HL-60 (cell line): ENCODE measurements at regions not wholly inside any gene's neighbourhood (a gene's known extent, or its start where the extent isn't known, plus 50 kb on each side); places are given as distances from the start of the nearest gene placed in this dataset.
"Not testable (repeated sequence)": the region's sequence is repeated elsewhere in the genome, so short reads cannot be mapped to it uniquely, and the experiment has no call there.

Source experiments
- DNase-seq, 2 experiments: peaks; one replicate each; pipeline ENCODE4 v3.0.0-alpha.2; 2010 to 2020; ENCODE audit warnings: low read depth in 1 of 2, low spot score in 1 of 2
- H3K27ac ChIP-seq: fragments of 250-450 bp; sonication (Bioruptor Pico); replicated peaks from 2 replicates; pipeline ENCODE4 v1.5.1; 2020; ENCODE audit warnings: mild to moderate bottlenecking, moderate library complexity
- H3K27me3 ChIP-seq: fragments of 250-450 bp; sonication (Bioruptor Pico); 2 replicates; pipeline ENCODE4 v1.5.1; 2021; ENCODE audit warnings: mild to moderate bottlenecking, moderate library complexity; ENCODE audit not compliant: insufficient read depth, poor library complexity, severe bottlenecking
- H3K4me3 ChIP-seq: replicated peaks from 2 replicates; pipeline ENCODE4 v1.5.1; 2011; ENCODE audit warnings: mild to moderate bottlenecking, control low read depth, low read length; ENCODE audit not compliant: insufficient read depth
- GABPA ChIP-seq: IDR thresholded peaks from 2 replicates; pipeline ENCODE4 v1.6.1; 2012; ENCODE audit warnings: low read depth
- POLR2AphosphoS5 ChIP-seq: IDR thresholded peaks from 2 replicates; pipeline ENCODE4 v1.6.1; 2012; ENCODE audit warnings: low read depth
- SPI1 ChIP-seq: IDR thresholded peaks from 2 replicates; pipeline ENCODE4 v1.6.1; 2012; ENCODE audit warnings: low read depth, mild to moderate bottlenecking, borderline replicate concordance
- TF ChIP-seq, protein P1 (sequence below): IDR thresholded peaks from 2 replicates; pipeline ENCODE4 v1.6.1; 2012; ENCODE audit warnings: low read depth; ENCODE audit not compliant: insufficient replicate concordance
- TF ChIP-seq, protein P2 (sequence below): IDR thresholded peaks from one replicate; pipeline ENCODE4 v1.5.1; 2011; ENCODE audit warnings: low read length, control low read depth, inconsistent platforms; ENCODE audit not compliant: insufficient read depth

DNA sequence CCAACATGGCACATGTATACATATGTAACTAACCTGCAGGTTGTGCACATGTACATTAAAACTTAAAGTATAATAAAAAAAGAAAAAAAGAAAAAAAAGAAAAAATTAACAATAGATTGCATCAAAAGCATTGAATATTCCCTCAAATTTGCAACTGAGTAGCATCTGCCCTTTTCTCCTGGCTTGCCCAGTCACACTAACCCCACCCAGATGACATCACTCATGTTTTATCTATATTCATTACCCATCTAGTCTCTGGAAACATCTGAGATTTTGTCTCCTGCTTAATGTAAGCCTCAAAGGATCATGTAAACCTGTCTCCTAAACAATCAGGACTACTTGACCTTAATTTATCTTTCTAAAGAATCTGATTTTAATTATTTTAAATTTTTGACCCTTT is 706.8 kb downstream of the CD109 start:
- Histone ChIP-seq H3K27me3 (no peaks in the 10 kb centered on the region), H3K4me3 (no peak overlapping the region), H3K27ac (no peak overlapping the region)
- TF ChIP-seq GABPA (no peak), SPI1 (no peak), POLR2AphosphoS5 (no peak)
- TF ChIP-seq, protein P1, sequence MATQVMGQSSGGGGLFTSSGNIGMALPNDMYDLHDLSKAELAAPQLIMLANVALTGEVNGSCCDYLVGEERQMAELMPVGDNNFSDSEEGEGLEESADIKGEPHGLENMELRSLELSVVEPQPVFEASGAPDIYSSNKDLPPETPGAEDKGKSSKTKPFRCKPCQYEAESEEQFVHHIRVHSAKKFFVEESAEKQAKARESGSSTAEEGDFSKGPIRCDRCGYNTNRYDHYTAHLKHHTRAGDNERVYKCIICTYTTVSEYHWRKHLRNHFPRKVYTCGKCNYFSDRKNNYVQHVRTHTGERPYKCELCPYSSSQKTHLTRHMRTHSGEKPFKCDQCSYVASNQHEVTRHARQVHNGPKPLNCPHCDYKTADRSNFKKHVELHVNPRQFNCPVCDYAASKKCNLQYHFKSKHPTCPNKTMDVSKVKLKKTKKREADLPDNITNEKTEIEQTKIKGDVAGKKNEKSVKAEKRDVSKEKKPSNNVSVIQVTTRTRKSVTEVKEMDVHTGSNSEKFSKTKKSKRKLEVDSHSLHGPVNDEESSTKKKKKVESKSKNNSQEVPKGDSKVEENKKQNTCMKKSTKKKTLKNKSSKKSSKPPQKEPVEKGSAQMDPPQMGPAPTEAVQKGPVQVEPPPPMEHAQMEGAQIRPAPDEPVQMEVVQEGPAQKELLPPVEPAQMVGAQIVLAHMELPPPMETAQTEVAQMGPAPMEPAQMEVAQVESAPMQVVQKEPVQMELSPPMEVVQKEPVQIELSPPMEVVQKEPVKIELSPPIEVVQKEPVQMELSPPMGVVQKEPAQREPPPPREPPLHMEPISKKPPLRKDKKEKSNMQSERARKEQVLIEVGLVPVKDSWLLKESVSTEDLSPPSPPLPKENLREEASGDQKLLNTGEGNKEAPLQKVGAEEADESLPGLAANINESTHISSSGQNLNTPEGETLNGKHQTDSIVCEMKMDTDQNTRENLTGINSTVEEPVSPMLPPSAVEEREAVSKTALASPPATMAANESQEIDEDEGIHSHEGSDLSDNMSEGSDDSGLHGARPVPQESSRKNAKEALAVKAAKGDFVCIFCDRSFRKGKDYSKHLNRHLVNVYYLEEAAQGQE: no peak
- TF ChIP-seq, protein P2, sequence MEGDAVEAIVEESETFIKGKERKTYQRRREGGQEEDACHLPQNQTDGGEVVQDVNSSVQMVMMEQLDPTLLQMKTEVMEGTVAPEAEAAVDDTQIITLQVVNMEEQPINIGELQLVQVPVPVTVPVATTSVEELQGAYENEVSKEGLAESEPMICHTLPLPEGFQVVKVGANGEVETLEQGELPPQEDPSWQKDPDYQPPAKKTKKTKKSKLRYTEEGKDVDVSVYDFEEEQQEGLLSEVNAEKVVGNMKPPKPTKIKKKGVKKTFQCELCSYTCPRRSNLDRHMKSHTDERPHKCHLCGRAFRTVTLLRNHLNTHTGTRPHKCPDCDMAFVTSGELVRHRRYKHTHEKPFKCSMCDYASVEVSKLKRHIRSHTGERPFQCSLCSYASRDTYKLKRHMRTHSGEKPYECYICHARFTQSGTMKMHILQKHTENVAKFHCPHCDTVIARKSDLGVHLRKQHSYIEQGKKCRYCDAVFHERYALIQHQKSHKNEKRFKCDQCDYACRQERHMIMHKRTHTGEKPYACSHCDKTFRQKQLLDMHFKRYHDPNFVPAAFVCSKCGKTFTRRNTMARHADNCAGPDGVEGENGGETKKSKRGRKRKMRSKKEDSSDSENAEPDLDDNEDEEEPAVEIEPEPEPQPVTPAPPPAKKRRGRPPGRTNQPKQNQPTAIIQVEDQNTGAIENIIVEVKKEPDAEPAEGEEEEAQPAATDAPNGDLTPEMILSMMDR: no peak
- no peak for DNase-seq

DNA sequence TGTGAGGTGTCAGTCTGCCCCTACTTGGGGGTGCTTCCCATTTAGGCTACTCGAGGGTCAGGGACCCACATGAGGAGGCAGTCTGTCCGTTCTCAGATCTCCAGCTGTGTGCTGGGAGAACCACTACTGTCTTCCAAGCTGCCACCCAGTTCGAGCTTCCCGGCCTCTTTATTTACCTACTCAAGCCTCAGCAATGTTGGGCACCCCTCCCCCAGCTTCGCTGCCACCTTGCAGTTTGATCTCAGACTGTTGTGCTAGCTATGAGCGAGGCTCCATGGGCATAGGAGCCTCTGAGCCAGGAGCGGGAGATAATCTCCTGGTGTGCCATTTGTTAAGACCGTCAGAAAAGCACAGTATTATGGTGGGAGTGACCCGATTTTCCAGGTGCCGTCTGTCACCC is 682.4 kb downstream of the CD109 start:
- H3K27me3 ChIP-seq, DNase-seq, H3K4me3 ChIP-seq, H3K27ac ChIP-seq: not testable (repeated sequence)

DNA sequence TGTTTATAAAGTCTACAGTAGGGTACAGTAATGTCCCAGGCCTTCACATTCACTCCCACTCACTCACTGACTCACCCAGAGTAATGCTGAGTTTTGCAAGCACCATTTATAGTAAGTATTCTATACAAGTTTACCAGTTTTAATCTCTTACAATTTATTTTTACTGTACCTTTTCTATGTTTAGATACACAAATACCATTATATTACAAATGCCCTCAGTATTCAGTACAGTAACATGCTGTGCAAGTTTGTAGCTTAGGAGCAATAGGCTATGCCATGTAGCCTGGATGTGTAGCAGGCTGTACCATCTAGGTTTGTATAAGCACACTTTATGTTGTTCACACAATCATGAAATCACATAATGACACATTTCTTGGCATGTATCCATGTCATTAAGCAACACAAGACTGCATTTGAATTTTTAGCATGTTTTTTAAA is 673.6 kb downstream of the CD109 start:
- no peak for TF ChIP-seq GABPA
- no peak for TF ChIP-seq POLR2AphosphoS5
- TF ChIP-seq, protein P1: no peak
- TF ChIP-seq SPI1: no peak
- TF ChIP-seq, protein P2: no peak
- no peak overlapping the region for H3K27ac ChIP-seq
- no peaks in the 10 kb centered on the region for H3K27me3 ChIP-seq
- no peak for DNase-seq
- no peak overlapping the region for H3K4me3 ChIP-seq

DNA sequence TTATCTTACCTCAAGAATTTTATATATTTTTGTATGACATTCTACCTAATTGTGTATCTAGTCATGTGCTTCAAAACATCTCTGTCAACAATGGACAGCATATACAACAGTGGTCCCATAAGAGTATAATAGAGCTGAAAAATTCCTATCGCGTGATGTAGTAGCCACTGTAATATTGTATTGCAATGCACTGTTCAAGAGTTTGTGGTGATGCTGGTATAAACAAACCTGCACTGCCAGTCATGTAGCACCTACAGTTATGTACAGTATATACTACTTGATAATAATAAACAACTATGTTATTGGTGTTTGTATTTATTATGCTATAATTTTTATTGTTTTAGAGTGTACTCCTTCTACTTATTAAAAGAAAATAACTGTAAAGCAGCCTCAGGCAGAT is 672.7 kb downstream of the CD109 start:
- TF ChIP-seq, protein P2: no peak
- TF ChIP-seq SPI1: no peak
- TF ChIP-seq, protein P1: no peak
- no peak for TF ChIP-seq POLR2AphosphoS5
- TF ChIP-seq GABPA: no peak
- H3K27ac ChIP-seq: no peak overlapping the region
- no peak for DNase-seq
- no peaks in the 10 kb centered on the region for H3K27me3 ChIP-seq
- no peak overlapping the region for H3K4me3 ChIP-seq
